Stimulated activated CD8-positive, alpha-beta memory T cell treated with anti-CD3 and anti-CD28 coated beads, Interleukin-7, amount 100 ng/mL, for 48 hours (primary cell): ENCODE measurements at regions not wholly inside any gene's neighbourhood (a gene's known extent, or its start where the extent isn't known, plus 50 kb on each side); places are given as distances from the start of the nearest gene placed in this dataset.
"Not testable (repeated sequence)": the region's sequence is repeated elsewhere in the genome, so short reads cannot be mapped to it uniquely, and the experiment has no call there.

ENCODE experiments used
- DNase-seq, 2 donors: peaks; one replicate each; pipeline ENCODE4 v3.0.0-alpha.2; 2020; ENCODE audit warnings: low read depth in 1 of 2; ENCODE audit errors: extremely low read depth in 1 of 2

DNA sequence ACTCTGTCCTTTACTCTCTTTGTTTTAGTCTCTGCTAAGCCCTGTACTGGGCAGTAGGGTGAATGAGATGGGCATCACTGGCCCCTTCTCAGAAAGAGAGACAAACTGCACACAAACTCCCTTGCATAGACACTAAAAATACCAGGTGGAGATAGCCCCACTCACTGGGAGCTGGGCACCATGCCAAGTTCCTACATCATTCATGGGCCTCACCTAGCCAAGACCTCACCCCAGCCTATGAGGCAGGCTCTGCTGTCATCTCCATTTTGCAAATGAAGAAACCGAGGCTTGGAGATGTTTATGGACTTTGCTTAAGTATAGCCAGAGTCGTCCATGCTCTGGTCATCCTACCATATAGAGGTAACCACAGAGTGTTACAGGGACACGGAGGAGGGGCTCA lies 499.8 kb upstream of the CDH11 start:
- DNase-seq, result no peak

DNA sequence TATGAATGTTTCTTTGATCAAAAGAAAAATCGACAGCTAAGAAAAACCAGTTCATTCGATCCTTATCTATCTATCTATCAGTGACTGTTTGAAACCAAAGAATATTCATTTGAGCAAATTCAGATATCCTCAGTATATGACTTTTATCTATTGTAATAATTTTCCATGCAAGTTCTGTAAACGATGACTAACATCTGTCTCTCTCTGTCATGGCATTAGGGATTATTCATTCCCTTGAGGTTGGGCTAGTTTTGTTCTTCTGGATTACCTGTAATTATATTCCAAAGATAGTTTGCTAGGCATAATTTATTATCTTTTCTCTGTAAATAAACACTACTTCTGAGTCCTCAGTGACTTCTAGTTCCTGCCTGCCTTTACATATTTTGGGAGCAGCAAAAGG lies 497.7 kb upstream of the CDH11 start:
- DNase-seq, result no peak

DNA sequence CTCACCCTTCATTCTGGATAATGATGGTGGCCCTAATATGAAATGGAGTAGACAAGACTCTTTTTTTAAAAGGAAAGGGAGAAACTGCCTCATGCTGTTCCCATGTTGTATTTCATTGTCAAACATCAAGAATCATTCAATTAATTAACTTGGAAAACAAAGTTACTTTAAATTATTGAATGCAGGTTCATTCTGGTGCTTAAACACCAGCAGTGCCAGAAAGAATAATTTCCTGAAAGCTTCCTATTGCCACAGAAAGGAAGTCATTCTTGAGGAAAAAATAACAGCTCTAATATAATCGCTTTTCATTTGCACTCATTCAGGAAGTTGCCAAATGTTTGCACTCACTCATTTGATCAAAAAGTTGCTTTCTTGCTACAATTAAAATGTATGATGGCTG lies 497.1 kb upstream of the CDH11 start:
- no peak for DNase-seq

DNA sequence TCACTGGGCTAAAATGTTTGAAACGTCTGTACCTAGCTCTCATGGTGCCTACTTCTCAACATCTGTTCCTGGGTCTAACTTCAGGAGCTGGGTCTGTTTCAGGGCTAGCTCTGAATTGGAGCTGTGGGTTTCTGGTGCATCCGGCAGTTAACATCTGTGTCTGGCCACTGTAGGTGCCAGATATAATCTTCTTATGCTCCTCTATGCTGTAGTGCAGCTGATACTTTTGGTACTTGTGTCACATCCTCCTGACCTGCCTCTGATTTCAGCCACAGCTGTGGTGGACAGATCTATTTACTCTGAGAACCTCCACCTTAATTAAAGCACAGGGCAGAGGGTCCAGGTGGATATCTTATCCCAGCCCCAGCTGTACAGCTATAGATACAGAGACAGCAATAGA lies 496.5 kb upstream of the CDH11 start:
- no peak for DNase-seq

DNA sequence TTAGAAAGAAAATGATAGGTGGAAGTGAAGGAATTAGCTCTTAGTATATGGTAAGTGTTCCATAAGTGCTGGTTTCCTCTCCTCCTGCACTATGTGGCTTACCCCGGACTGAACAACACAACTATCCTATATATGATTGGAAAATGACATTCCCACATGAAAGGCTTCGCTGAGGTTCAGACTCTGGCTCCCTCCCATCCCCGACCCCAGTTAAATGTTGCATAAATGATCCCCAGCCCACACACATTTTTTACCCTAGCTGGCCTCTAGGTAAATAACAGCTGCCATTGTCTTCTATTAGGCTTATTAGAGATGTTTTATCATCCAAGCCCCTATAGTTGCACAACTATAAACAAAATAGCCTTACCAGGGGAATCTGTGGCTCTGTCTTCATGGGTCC lies 495.6 kb upstream of the CDH11 start:
- no peak for DNase-seq

DNA sequence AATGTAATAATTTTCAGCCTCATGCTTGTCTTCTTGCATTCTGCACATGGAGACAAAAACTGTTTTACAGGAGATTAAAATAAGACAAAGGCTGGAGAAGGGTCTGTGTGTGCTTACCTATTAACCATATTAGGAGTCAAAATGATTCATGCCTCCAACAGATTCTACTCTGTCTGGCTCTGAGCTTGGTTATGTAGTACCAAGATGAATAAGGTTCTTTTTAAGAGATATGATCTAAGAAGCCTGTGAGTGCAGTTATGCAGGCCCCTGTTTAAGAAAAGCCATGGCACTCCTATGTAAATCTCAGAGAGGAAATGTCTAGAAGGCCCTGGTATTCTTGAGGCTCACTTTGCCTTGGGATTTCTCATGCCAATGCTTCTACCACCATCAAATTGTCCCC lies 486.6 kb upstream of the CDH11 start:
- DNase-seq, result no peak

DNA sequence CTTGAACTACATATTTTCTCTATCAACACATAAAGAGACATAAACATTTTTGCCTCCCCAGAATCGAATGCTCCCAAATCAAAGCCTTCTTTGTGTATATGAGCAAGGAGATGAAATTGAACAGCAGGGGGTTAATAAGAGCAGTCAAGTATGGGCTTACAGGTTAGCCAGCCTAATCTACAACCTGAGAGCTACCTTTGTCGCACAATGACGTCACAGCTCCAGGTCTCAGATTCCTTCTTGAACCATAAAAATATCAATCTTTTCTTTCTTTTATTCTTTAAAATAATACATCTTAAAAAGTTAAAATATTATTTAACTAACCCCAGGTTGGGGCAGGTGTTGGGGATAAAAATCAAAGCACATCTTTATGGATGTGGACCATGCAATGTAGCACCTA lies 482.9 kb upstream of the CDH11 start:
- no peak for DNase-seq

DNA sequence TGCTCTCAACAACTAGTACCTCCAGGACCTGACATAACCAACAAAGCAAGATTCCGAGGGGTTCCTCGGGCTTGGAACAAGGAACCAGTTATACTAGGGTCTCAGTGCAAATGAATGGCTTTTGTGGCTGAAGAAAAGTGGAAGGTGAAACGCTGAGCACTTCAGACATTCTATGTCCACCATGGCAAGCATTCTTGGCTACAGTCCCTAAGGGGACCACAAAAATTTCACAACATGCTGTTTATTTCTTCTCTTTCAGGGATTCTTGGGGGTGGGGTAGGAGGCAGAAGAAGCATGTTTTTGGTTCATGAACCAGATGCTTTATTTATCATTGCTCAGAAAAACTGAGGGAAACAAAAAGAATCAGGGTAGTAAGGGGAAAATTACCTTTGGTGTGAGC lies 479.9 kb upstream of the CDH11 start:
- no peak for DNase-seq

DNA sequence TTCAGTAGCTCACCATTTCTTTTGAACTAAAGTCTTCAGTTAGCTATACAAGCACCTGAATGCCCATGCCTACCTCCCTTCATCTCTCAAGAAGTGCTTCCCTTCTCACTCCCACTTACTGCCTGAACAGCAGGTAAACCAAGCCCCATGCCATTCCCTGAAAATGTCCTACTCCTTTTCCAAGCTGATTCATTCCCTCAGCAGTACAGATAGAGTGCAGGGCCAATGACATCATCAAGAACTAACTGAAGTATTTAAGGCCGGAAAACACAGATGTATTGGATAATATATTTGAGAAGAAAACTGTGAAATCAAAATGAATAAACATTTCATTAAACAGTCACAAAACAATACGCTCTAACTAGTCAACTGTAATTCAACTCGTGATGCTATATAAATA lies 478.8 kb upstream of the CDH11 start:
- no peak for DNase-seq

DNA sequence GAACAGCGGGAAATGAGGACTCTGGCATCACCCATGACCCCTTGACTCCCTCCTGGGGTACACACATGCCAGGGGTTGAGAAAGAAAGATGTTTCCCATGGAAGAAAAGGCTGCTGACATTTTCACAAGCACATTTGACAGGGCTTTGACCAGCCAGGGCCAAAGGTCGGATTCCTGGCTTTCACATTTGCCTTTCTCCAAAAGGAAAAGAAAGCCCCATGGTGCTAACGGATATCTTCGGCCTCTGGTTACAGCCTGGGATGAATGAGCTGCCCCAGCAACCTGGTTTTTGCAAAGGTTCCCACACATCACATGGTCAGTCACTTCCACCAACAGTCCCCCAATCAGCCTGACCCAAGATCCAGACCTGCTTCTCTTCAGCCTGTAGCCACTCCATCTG lies 478.2 kb upstream of the CDH11 start:
- DNase-seq, result no peak

DNA sequence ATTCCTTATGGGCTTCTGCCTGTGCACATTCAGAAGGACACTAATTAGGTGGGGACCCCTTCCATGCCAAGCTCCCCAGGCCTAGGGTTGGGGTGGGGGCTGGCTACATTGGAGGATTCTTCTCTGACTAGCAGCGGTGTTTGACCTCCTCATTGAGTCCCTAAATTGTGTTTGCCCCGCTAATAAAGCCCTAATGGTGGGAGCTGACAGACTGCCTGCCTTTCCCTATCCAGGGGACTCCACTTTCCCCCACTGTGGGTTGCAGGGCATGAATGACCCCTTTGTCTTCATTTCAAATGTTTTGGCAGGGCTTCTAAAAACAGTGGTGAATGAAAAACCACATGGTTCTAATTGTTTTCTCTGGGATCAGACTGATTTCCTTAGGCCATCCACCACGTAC lies 476.8 kb upstream of the CDH11 start:
- no peak for DNase-seq

DNA sequence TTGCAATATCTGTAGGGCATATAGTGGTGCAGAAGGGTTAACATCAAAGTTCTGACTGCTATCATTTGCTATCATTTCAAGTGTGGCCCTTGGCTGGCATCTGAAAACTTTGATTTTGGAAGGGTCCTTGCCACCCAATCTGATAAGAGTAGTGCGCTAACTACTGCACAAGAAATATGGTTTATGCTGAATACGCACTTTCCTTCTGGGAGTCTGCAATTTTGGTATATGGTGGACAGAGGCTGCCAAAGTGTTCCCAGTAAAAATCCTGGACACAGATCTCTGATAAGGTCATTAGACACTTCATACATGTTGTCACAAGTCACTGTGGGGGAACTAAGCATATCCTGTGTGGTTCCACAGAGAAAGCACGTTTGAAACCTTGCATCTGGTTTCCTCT lies 461.6 kb upstream of the CDH11 start:
- DNase-seq, result no peak

DNA sequence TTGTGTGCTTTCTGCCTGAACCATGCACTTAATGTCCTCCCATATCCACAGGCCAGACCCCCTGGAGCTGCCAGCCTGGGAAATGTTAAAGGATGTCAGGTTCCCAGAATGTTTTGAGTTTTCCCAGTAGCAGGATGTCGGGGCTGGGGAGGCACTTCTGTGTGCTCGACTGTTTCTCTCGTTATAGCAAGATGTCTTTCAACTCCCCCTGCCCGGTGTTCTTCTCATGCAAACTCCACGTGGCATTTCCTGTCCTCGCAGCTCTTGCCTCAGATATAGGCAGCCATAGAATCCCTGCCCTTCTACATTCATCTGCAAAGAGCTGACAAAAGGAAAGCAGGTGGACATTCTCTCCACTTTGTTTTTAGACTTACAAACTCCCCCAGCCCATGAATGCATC lies 457.2 kb upstream of the CDH11 start:
- no peak for DNase-seq

DNA sequence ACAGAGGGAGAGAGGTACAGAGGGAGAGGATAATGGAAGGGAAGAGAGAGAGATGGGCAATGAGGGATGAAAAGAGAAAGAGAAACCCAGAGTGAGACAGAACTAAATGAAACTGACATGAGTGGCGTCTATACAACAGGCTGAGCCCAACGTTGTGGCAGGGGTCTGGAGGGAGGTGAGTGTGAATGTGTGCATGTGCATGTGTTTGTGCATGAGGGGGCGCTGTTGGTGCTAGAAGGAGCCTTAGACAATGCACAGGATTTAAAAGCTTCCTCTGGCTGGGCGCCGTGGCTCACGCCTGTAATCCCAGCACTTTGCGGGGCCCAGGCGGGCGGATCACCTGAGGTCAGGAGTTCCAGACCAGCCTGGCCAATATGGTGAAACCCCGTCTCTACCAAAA lies 454.8 kb upstream of the CDH11 start:
- DNase-seq, result no peak

DNA sequence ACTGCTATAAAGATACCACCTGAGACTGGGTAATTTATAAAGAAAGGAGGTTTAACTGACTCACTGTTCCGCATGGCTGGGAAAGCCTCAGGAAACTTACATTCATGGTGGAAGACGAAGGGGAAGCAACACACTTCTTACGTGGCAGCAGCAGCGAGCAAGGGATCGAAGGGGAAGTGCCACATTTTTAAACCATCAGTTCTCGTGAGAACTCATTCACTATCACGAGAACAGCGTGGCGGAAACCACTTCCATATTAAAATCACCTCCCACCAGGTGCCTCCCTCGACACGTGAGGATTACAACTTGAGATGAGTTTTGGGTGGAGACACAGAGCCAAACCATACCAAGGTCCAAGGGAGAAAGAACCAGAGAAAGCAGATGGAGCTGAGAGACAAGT lies 454.3 kb upstream of the CDH11 start:
- DNase-seq, result no peak

DNA sequence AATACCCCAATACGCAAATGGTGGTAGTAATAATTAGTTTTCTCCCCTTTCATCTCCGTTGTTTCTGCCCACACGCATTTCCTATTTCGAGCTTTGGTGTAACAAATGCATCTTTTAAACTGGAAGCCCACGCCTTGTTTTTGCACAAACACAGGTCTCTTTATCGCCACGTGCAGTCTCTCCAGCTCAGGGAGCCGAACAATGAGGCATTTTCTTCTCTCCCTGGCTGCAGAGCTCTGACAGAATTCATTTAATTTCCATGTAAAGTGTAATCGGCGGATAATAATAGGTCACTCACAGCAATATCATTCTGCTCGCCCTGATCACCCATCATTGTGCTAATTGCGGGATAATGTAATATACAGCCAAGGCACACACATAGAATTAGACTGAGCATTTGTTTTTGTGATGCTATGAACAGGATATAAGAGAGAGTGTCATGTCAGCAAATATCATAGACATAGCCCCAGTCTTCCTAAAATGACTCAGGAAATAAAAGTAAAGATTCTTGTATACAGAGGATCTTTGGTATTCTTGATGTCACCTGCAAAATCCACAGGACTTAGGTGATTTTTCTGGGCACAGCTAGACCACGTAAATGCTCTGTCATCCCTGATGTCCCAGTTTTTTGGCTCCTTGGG lies 452.6 kb upstream of the CDH11 start:
- no peak for DNase-seq

DNA sequence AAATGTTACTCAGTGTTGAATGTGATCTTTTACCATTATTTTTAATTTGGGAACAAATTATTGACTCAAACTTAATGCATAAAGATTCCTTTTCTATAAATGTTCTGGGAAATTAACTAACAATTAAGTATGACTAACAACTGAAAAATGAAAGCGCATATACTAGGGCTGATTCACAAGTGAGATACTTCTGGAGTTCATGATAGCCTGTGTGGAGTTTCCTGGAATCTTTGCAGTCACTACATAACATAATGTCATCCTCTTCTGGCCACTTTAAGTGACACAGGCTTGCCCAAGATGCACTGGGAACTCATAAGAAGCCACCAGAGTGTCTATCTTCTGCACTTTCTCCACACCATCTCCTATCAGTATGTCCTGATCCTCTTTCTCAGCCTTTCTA lies 450.3 kb upstream of the CDH11 start:
- DNase-seq, result no peak

DNA sequence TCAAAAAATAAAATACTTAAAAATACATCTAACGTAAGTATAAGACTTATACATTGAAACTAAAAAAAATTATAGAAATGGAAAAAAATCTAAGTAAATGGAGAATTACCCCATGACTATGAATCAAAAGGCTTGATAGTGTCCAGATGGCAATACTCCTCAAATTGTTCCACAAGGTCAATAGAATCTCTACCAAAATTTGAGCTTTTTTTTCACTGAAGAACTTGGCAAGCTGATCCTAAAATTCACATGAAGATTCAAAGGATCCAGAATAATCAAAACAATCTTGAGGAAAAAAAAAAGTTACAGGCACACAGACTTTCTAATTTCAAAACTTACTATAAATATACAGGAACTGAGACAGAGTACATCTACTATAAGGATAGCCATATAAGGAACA lies 448.4 kb upstream of the CDH11 start:
- DNase-seq, result no peak

DNA sequence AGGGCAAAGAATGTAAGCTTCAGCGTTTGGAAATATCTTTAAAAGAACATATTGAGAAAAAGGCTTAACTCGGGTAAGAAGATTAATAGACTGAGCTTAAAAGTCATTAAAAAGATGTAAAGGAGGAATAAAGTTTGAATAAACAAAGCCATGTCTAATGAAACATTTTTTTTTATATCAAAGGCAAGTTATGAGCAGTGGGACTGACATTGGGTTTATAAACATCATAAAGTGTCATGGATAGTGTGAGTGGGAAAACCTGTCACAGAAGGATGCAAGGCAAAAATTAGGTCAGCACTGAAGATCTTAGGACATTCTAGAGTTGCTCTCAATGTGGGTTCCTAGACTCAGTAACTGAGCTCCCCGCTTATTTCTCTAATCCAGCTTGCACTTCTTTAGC lies 438.0 kb upstream of the CDH11 start:
- DNase-seq, result no peak

DNA sequence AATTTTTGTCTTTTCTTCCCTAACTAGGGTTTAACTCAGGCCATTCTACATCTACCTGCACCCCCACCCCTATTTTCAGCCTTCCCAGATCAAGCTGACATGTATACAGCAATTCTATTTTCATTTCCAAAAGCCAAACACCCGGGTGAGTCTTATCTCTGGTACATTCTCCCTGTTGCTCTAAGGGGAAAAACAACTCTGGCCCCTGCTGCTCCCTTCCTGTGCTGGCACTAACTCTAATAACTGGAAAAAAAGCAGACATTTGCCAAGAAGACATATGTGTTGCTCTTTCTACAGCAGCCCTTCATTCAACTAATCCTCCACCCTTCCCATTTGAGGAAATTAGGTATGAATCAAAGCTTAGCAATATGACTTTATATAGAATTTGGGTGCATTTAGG lies 427.8 kb upstream of the CDH11 start:
- DNase-seq, result not testable (repeated sequence)

DNA sequence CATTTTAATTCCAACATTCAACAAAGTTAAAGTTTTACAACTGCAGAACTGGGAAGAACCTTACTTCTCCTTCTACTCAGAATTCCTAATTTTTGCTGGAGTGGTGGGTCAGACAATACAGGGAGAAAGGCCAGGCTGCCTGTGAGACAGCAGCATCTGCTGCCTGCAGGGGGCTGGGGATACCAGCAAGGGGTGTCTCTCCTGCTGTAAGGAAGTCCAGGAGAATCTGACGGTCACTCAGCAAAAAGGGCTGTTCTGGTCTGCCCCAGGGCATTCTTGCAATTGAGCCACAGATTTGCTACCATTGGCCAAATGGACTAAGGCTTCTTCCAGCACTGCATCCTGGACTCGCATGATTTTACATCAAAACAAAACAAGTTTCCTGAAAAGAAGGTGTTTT lies 426.6 kb upstream of the CDH11 start:
- DNase-seq, result no peak

DNA sequence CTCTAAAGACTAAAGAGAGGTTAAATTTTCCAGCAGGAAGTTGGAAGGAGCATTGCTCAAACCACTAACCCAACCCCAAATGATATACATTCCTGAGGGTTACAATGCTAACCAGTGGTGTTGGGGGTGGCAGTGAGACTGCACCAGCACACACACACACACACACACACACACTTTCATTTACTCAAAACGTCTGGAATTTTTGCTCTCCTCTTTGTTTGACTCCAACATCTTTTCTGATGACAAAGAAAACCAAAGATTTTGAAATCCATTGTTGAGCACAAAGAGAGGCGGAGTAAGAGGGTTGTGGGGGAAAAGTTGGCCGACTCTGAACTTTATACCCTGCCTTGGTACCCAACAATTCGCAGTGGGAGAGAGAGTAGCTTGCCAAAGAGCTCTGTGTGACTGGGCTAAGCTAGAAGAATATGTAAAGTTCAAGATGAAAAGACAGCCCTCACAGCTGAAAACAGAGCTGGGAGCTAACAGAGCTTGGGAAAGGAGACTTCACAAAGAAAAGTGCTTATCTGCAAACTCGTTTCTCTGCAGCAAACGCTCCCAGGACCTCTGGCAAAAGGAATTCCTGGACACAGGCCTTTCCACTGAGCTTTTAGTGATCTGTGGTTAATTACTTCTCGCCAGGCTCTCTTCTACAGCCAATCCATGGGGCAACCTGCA lies 426.0 kb upstream of the CDH11 start:
- DNase-seq, result no peak

DNA sequence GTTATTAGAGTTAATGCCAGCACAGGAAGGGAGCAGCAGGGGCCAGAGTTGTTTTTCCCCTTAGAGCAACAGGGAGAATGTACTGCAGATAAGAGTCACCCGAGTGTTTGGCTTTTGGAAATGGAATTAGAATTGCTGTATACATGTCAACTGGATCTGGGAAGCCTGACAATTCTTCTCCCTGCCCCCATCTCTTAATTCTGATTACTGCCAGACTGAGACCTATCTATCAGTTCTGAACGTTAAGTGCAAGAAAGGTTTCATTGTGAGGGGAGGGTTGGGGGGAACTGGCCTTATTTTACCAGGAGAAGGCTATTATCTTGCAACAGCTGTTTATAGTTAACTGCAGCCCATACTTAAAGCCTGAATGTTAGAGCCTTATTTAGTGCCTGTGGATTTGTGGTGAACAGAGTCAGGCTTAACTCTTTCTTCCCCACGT lies 424.5 kb upstream of the CDH11 start:
- DNase-seq, result no peak
